ENCODE measurements at regions not wholly inside any gene's neighbourhood (a gene's known extent, or its start where the extent isn't known, plus 50 kb on each side); places are given as distances from the start of the nearest gene placed in this dataset.

GRCh38 chr1:38719880-38720279 is 139.7 kb downstream of the RRAGC start:
- DNase-seq (ENCODE audit: low read depth, low spot score): no peak

- no peak for DNase-seq (ENCODE audit: low read depth, low spot score)
Observed at GRCh38 chr1:38718031-38718430, 141.5 kb downstream of the RRAGC start.

GRCh38 chr1:38716229-38716628 is 143.3 kb downstream of the RRAGC start:
- no peak for DNase-seq (ENCODE audit: low read depth, low spot score)

GRCh38 chr1:38715415-38715814 is 144.2 kb downstream of the RRAGC start:
- DNase-seq (ENCODE audit: low read depth, low spot score): no peak

- no peak for DNase-seq (ENCODE audit: low read depth, low spot score)
Observed at GRCh38 chr1:38712046-38712445, 147.5 kb downstream of the RRAGC start.

- DNase-seq (ENCODE audit: low read depth, low spot score): no peak
Observed at GRCh38 chr1:38708701-38709258, 150.8 kb downstream of the RRAGC start.

GRCh38 chr1:38701088-38701487 is 158.5 kb downstream of the RRAGC start:
- DNase-seq (ENCODE audit: low read depth, low spot score): no peak

- DNase-seq (ENCODE audit: low read depth, low spot score): no peak
Observed at GRCh38 chr1:38700077-38700470, 159.5 kb downstream of the RRAGC start.

GRCh38 chr1:38699330-38700076 is 160.1 kb downstream of the RRAGC start:
- DNase-seq (ENCODE audit: low read depth, low spot score): no peak

GRCh38 chr1:38697387-38697786 is 162.2 kb downstream of the RRAGC start:
- no peak for DNase-seq (ENCODE audit: low read depth, low spot score)

- DNase-seq (ENCODE audit: low read depth, low spot score): no peak
Observed at GRCh38 chr1:38696371-38696770, 163.2 kb downstream of the RRAGC start.

GRCh38 chr1:38693759-38694158 is 165.8 kb downstream of the RRAGC start:
- no peak for DNase-seq (ENCODE audit: low read depth, low spot score)

- no peak for DNase-seq (ENCODE audit: low read depth, low spot score)
Observed at GRCh38 chr1:38693031-38693430, 166.5 kb downstream of the RRAGC start.

GRCh38 chr1:38690790-38691449 is 168.7 kb downstream of the RRAGC start:
- no peak for DNase-seq (ENCODE audit: low read depth, low spot score)

GRCh38 chr1:38686927-38687255 is 172.7 kb downstream of the RRAGC start:
- DNase-seq (ENCODE audit: low read depth, low spot score): no peak

- no peak for DNase-seq (ENCODE audit: low read depth, low spot score)
Observed at GRCh38 chr1:38686167-38686926, 173.2 kb downstream of the RRAGC start.

GRCh38 chr1:38685388-38685787 is 174.2 kb downstream of the RRAGC start:
- DNase-seq (ENCODE audit: low read depth, low spot score): no peak

GRCh38 chr1:38680801-38681510 is 178.6 kb downstream of the RRAGC start:
- no peak for DNase-seq (ENCODE audit: low read depth, low spot score)

GRCh38 chr1:38677756-38678155 is 181.8 kb downstream of the RRAGC start:
- DNase-seq (ENCODE audit: low read depth, low spot score): no peak

GRCh38 chr1:38677311-38677710 is 182.3 kb downstream of the RRAGC start:
- DNase-seq (ENCODE audit: low read depth, low spot score): no peak

- no peak for DNase-seq (ENCODE audit: low read depth, low spot score)
Observed at GRCh38 chr1:38672692-38673091, 186.9 kb downstream of the RRAGC start.

- DNase-seq (ENCODE audit: low read depth, low spot score): no peak
Observed at GRCh38 chr1:38671221-38671620, 188.4 kb downstream of the RRAGC start.
